ENCODE measurements at regions not wholly inside any gene's neighbourhood (a gene's known extent, or its start where the extent isn't known, plus 50 kb on each side); places are given as distances from the start of the nearest gene placed in this dataset.
A peak's percentile ranks its signal among the peaks of the same experiment; 100 is the strongest.

DNA sequence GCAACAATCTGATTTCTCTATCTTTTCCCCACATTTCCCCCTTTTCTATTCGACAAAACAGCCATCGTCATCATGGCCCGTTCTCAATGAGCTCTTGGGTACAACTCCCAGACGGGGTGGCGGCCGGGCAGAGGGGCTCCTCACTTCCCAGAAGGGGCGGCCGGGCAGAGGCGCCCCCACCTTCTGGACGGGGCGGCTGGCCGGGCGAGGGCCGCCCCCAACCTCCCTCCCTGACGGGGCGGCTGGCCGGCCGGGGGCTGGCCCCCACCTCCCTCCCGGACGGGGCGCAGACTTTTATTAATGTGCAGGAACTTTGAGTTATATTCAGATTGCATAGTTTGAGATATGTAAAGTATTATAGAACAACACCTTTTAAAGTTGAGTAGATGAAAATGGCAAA, 64.4 kb upstream of the HPGD start:
- ATAC-seq, result no peak
- intact Hi-C loops (cut with DNase I), result no loop called here

DNA sequence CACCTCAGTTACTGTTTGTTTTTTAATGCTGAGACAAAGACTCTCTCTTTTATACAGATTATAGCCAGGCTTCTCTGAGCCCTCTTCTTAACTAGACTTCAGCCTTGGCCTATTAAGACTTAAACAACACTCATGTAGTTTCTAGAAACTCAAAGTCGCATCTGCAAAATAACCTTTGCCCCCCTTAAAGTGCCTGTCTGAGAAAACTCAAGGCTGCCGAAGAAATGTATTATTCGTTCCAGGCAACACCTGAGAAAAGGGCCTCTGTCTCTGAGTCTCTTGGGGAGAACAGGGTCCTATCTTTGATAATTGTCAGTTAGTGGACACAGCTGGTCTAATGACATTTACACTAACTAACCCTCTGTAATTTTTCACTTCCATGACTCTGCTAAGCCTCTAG, 60.8 kb upstream of the HPGD start:
- DNase-seq (ENCODE audit: low spot score) (no peak), ATAC-seq (no peak)
- intact Hi-C loops (cut with DNase I), result no loop called here

More for the DNA sequence above, 64.4 kb upstream of the HPGD start:
- DNase-seq (ENCODE audit: low spot score), result no peak

DNA sequence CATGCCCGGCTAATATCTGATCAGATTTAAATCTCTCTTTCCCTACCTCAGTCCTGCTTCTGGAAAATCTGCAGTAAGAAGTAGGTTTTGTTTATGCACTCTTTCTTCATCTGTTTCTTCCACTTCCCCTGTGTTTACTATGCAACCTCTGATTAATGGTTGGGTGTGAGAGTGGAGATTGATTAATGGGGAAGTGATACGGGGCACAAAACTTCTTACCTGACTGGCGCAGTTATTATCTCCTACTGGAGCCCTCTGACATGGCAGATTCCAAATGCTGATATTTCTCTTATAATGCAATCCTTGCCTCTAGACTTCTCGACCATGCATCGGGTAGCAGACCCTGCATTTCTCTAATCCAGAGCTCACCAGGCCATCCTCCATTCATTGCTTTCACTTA, 60.2 kb upstream of the HPGD start:
- DNase-seq (ENCODE audit: low spot score) (no peak), ATAC-seq (no peak)
- intact Hi-C loops (cut with DNase I), result no loop called here

DNA sequence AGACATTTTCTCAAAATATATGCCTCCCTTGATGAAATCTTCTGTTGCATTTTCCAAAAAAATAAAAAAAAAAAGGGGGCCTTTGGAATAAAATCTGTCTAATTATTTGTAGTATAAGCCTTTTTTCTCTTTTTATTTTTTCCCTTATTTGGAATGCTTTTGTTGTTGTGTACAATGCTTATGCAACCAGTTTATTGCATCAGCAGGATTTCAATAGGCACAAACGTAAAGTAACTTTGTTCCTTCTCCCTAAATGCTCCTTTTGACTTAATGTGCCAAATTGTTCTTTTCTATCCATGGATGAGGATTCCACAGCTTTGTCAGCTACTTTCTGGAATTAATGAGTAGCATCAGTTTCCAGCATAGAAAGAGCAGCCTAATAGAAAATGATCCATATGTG, 59.6 kb upstream of the HPGD start:
- ATAC-seq (no peak), DNase-seq (ENCODE audit: low spot score) (no peak)
- intact Hi-C loops (cut with DNase I), result no loop called here

DNA sequence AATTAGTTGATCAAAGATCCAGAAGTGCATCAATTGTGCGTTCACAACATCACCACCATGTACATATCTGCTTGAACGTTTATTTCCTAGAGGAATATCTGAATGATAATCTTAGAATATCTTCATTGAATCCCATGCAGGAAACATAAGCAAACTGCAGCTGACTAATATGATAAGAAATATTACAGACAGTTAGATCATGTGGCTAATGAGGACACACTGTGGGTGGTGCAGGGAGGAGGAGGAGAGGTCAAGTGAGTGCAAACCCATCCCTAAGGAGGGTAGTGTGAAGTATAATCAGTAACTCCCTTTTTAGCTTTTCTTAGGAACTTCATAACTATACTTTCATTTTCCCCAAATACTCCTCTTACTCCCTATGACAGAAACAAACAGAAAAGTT, 58.3 kb upstream of the HPGD start:
- ATAC-seq (peak; percentile 92), DNase-seq (ENCODE audit: low spot score) (no peak)
- intact Hi-C loops (cut with DNase I), result no loop called here

DNA sequence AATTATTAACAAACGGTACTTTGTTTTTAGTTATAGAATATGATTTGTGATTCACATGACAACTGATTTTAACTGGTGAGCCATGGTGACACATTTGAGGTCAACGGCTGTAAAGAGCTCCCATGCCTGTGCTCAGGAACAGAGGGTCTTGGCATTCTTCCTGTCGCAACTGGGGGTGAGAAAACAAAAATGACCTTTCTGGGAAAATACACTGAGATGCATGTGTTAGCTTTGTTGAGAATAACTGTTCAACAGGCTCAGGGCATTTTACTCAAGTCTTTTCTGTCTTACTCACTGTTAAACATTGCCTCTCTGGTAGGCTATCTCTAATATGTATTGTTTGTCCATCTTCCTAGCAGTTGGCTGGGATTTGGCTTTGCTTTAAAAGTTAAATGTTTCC, 57.1 kb upstream of the HPGD start:
- ATAC-seq (no peak), DNase-seq (ENCODE audit: low spot score) (no peak)
- intact Hi-C loops (cut with DNase I), result no loop called here

DNA sequence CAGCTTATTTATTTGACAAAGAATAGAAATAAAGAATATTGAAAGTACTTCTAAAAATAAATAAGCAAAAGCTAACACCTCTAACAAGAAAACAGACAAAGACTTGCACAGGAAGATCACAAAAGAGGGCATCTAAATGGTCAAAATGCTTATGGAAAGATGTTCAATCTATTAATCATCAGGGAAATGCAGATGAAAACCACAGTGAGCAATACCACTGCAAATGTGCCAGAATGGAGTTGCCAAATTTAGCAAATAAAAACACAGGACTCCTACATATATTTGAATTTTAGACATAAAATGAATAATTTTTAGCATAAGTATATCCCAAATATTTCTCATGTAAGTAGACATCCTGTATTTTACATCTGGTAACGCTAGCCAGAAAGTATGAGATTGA, 56.1 kb upstream of the HPGD start:
- intact Hi-C loops (cut with DNase I), result no loop called here
- no peak for DNase-seq (ENCODE audit: low spot score)
- ATAC-seq, result no peak

DNA sequence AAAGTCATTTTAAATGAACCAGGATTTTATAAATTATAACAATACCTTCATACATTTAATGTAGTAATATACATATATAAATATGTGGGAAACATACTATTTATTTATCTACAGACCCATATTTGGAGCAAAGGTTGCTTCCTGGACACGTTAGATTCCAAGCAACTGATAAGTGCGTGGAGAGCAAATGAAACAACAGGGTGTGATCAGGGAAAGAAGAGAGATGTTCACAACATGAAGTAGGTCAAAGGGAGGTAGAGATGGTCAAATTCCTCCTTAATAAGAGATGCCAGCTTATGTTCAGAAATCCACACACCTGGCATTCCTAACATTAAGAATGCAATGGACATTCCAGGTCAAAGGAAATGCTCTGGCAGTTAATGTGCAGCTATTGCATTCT, 53.1 kb upstream of the HPGD start:
- no peak for ATAC-seq
- intact Hi-C loops (cut with DNase I), result no loop called here
- DNase-seq (ENCODE audit: low spot score), result no peak

Measured in sciatic nerve (tissue), 2 donors.